IMR-90 (cell line): ENCODE measurements at regions not wholly inside any gene's neighbourhood (a gene's known extent, or its start where the extent isn't known, plus 50 kb on each side); places are given as distances from the start of the nearest gene placed in this dataset.
A peak's percentile ranks its signal among the peaks of the same experiment; 100 is the strongest.

Source experiments
- ATAC-seq: fragments of 200-7000 bp; cut with Tn5 transposase; 2 replicates; pipeline ENCODE4 v1.9.1; 2020; ENCODE audit warnings: low read depth, mild to moderate bottlenecking, moderate library complexity
- BruUV-seq: library from RNA; stranded (reverse); fragments of 400-500 nt; replicated peaks from 2 replicates; lab custom pipeline; 2021; lab: Mats Ljungman, UMichigan
- CTCF ChIA-PET: fragments of 300-600 bp; formaldehyde crosslinking; extraction: SDS; loops from one replicate; lab custom pipeline; 2021; ENCODE audit warnings: antibody characterized with exemption; lab: Yijun Ruan, JAX
- POLR2A ChIA-PET: fragments of 300-600 bp; sonication (Branson Sonifier 250); formaldehyde crosslinking; loops from one replicate; lab custom pipeline; 2022; ENCODE audit warnings: antibody characterized with exemption; ENCODE audit not compliant: unreplicated experiment; lab: Charles Lee
- DNase-seq: peaks from one replicate; pipeline ENCODE4 v3.0.0; 2013
- H2AFZ ChIP-seq: replicated peaks from 2 replicates; pipeline ENCODE3; 2013; ENCODE audit warnings: low read length, mild to moderate bottlenecking; ENCODE audit not compliant: poor library complexity
- H2AK5ac ChIP-seq: 2 replicates; pipeline ENCODE4 v1.6.1; 2013; ENCODE audit warnings: low read depth, low read length, inconsistent platforms
- H2AK9ac ChIP-seq: replicated peaks from 2 replicates; pipeline ENCODE3; 2013; ENCODE audit warnings: mild to moderate bottlenecking, low read depth, low read length, moderate library complexity; ENCODE audit not compliant: poor library complexity
- H2BK120ac ChIP-seq: 2 replicates; pipeline ENCODE4 v1.6.1; 2013; ENCODE audit warnings: low read depth, low read length, inconsistent platforms
- H2BK15ac ChIP-seq: 3 replicates; pipeline ENCODE4 v1.6.1; 2013; ENCODE audit warnings: low read depth, low read length, inconsistent platforms
- H2BK20ac ChIP-seq: 2 replicates; pipeline ENCODE4 v1.6.1; 2013; ENCODE audit warnings: low read depth, mild to moderate bottlenecking, inconsistent platforms, low read length, moderate library complexity
- H2BK5ac ChIP-seq: 2 replicates; pipeline ENCODE4 v1.6.1; 2013; ENCODE audit warnings: mild to moderate bottlenecking, low read depth, low read length, inconsistent platforms; ENCODE audit not compliant: poor library complexity, severe bottlenecking
- H3K14ac ChIP-seq: replicated peaks from 2 replicates; pipeline ENCODE4 v1.6.1; 2013; ENCODE audit warnings: low read depth, low read length, inconsistent platforms
- H3K18ac ChIP-seq: 2 replicates; pipeline ENCODE4 v1.6.1; 2013; ENCODE audit warnings: low read depth, low read length, control low read depth
- H3K23ac ChIP-seq: 2 replicates; pipeline ENCODE4 v1.6.1; 2013; ENCODE audit warnings: low read depth, low read length, inconsistent platforms
- H3K27ac ChIP-seq: 2 replicates; pipeline ENCODE4 v1.5.1; 2013; ENCODE audit warnings: mild to moderate bottlenecking, control low read depth, low read length; ENCODE audit not compliant: insufficient read depth
- H3K27me3 ChIP-seq: 2 replicates; pipeline ENCODE4 v1.6.1; 2013; ENCODE audit warnings: low read length; ENCODE audit not compliant: control insufficient read depth, insufficient read depth
- H3K36me3 ChIP-seq: 2 replicates; pipeline ENCODE4 v1.6.1; 2013; ENCODE audit warnings: low read length, mixed read lengths; ENCODE audit not compliant: control insufficient read depth, insufficient read depth
- H3K4ac ChIP-seq: 2 replicates; pipeline ENCODE4 v1.6.1; 2013; ENCODE audit warnings: low read depth, low read length, inconsistent platforms
- H3K4me1 ChIP-seq: 2 replicates; pipeline ENCODE4 v1.6.1; 2013; ENCODE audit warnings: low read length, mixed read lengths; ENCODE audit not compliant: control insufficient read depth, insufficient read depth
- H3K4me2 ChIP-seq: 2 replicates; pipeline ENCODE4 v1.6.1; 2013; ENCODE audit warnings: low read depth, mild to moderate bottlenecking, control low read depth, low read length, moderate library complexity
- H3K4me3 ChIP-seq: 2 replicates; pipeline ENCODE4 v1.5.1; 2013; ENCODE audit warnings: low read depth, mild to moderate bottlenecking, control low read depth, low read length, moderate library complexity; ENCODE audit not compliant: insufficient read depth
- H3K56ac ChIP-seq: 2 replicates; pipeline ENCODE4 v1.6.1; 2013; ENCODE audit warnings: low read length, inconsistent platforms; ENCODE audit not compliant: insufficient read depth; ENCODE audit errors: extremely low read depth
- H3K79me1 ChIP-seq, 2 experiments: 2 replicates each; pipeline ENCODE4 v1.6.1; 2013; ENCODE audit warnings: low read length in 2 of 2, inconsistent platforms in 1 of 2, low read depth in 1 of 2
- H3K9ac ChIP-seq: 2 replicates; pipeline ENCODE4 v1.6.1; 2013; ENCODE audit warnings: low read depth, low read length, control low read depth
- H3K9me1 ChIP-seq: 2 replicates; pipeline ENCODE4 v1.6.1; 2013; ENCODE audit warnings: low read length, inconsistent platforms; ENCODE audit not compliant: insufficient read depth
- H3K9me3 ChIP-seq: 2 replicates; pipeline ENCODE4 v1.6.1; 2013; ENCODE audit warnings: low read length; ENCODE audit not compliant: control insufficient read depth, insufficient read depth
- H4K20me1 ChIP-seq: 2 replicates; pipeline ENCODE4 v1.6.1; 2013; ENCODE audit warnings: low read length, inconsistent platforms; ENCODE audit not compliant: insufficient read depth
- H4K5ac ChIP-seq: 2 replicates; pipeline ENCODE4 v1.6.1; 2013; ENCODE audit warnings: mild to moderate bottlenecking, low read depth, low read length, control low read depth
- H4K8ac ChIP-seq, 2 experiments: 2 replicates each; pipeline ENCODE4 v1.6.1; 2013; ENCODE audit warnings: low read depth in 2 of 2, low read length in 2 of 2, control low read depth in 1 of 2, inconsistent platforms in 1 of 2
- H4K91ac ChIP-seq: 2 replicates; pipeline ENCODE4 v1.6.1; 2013; ENCODE audit warnings: low read depth, low read length, inconsistent platforms; ENCODE audit not compliant: insufficient read depth
- MAFK ChIP-seq: IDR thresholded peaks from 2 replicates; pipeline ENCODE4 v1.6.1; 2012; ENCODE audit warnings: low read depth, low read length, improper control_type of control experiment
- MAZ ChIP-seq: IDR thresholded peaks from 2 replicates; pipeline ENCODE4 v1.6.1; 2012; ENCODE audit warnings: low read depth, mild to moderate bottlenecking, low read length, improper control_type of control experiment, moderate library complexity, borderline replicate concordance
- WGBS, 2 experiments: methylation state at CpG; one replicate each; pipeline versions ENCODE4 v1.1.5 to v1.1.7; 2013; ENCODE audit warnings: missing lambda C conversion rate in 2 of 2; ENCODE audit not compliant: insufficient read length in 1 of 2; ENCODE audit errors: extremely low coverage in 2 of 2; 5-methylcytosine and 5-hydroxymethylcytosine counted together
- dilution Hi-C: fragments of 300-500 bp; cut with HindIII; formaldehyde crosslinking; loops from one replicate; pipeline ENCODE4 v1.14.3; 2018; ENCODE audit warnings: low sequenced_read_pairs; ENCODE audit not compliant: unreplicated experiment
- in situ Hi-C: fragments of 300-500 bp; cut with MboI; formaldehyde crosslinking; loops from 3 replicates; pipeline ENCODE4 v1.14.3; 2019; ENCODE audit warnings: low sequenced_read_pairs, inconsistent platforms, mixed read lengths
- intact Hi-C: fragments of 100-400 bp; cut with micrococcal nuclease; formaldehyde crosslinking; loops from 2 replicates; pipeline ENCODE4 v1.10.0; 2022

- dilution Hi-C loops: no loop called here
- Histone ChIP-seq H2AK5ac (no peak overlapping the region), H3K79me1 (no peaks in the 10 kb centered on the region), H3K18ac (no peak overlapping the region), H3K4me2 (no peak overlapping the region), H4K91ac (no peak overlapping the region), H2BK20ac (no peak overlapping the region), H4K5ac (no peak overlapping the region), H3K56ac (no peak overlapping the region), H3K4me1 (no peaks in the 10 kb centered on the region), H4K8ac (no peak overlapping the region), H2AFZ (no peak overlapping the region), H3K27me3 (no peaks in the 10 kb centered on the region; the same call in 1 of the 2 replicates), H3K4me3 (no peak overlapping the region), H3K4ac (no peak overlapping the region), H2BK120ac (no peak overlapping the region), H3K9me3 (no peaks in the 10 kb centered on the region), H3K14ac (no peak overlapping the region), H3K36me3 (no peaks in the 10 kb centered on the region), H2BK15ac (no peak overlapping the region), H3K23ac (no peak overlapping the region), H4K20me1 (no peaks in the 10 kb centered on the region; the same call in 1 of the 2 replicates), H3K9me1 (no peaks in the 10 kb centered on the region), H2AK9ac (no peak overlapping the region), H3K27ac (no peak overlapping the region), H2BK5ac (no peak overlapping the region), H3K9ac (no peak overlapping the region)
- intact Hi-C loops: no loop called here
- no peak for TF ChIP-seq MAZ
- peak; percentile 60 for TF ChIP-seq MAFK
- DNase-seq: no peak
- no TSS peak for BruUV-seq
- POLR2A ChIA-PET: no interaction called here
- CTCF ChIA-PET: no interaction called here
- 17% methylated on average over 1 of the region's 4 CpGs; no CpG with 5 or more reads in 1 of the 2 experiments for WGBS, 2 experiments
- no peak for ATAC-seq
- in situ Hi-C loops: no loop called here
These were observed 157.7 kb downstream of the CCNG2 start for GRCh38 chr4:77314697-77315096.
